ENCODE measurements at regions not wholly inside any gene's neighbourhood (a gene's known extent, or its start where the extent isn't known, plus 50 kb on each side); places are given as distances from the start of the nearest gene placed in this dataset.

GRCh38 chr12:131499864-131500190, 211.1 kb upstream of the SFSWAP start:
- Histone ChIP-seq H3K23ac (ENCODE audit: insufficient read length) (no peak overlapping the region), H2BK20ac (ENCODE audit: low read length) (no peak overlapping the region), H3K23me2 (ENCODE audit: low read depth, low read length) (no peaks in the 10 kb centered on the region), H3K27ac (ENCODE audit: low read depth, low read length) (no peak overlapping the region), H3K9ac (replicated peaks in 1 of 4; ENCODE audit: extremely low read depth in 1 of 4, low read depth in 3 of 4, low read length in 3 of 4) (no peak overlapping the region), H3K4me3 (ENCODE audit: extremely low read depth in 1 of 4, insufficient read depth in 2 of 4, low read depth in 3 of 4, low read length in 4 of 4) (no peak overlapping the region), H2AK5ac (ENCODE audit: low read depth, low read length) (no peak overlapping the region), H2BK12ac (ENCODE audit: low read depth, low read length) (no peak overlapping the region), H3K4ac (replicated peaks; ENCODE audit: insufficient read length, low read depth, low read length) (no peak overlapping the region), H3K56ac (replicated peaks; ENCODE audit: insufficient read length, low read depth, low read length) (no peak overlapping the region), H2AFZ (ENCODE audit: low read length) (no peak overlapping the region), H3K9me3 (ENCODE audit: insufficient read depth in 2 of 2, low read depth in 1 of 2, low read length in 1 of 2) (no peaks in the 10 kb centered on the region), H3K36me3 (ENCODE audit: control insufficient read depth in 2 of 4, insufficient read depth in 4 of 4, low read length in 3 of 4) (no peaks in the 10 kb centered on the region), H3K27me3 (replicated peaks in 1 of 4; ENCODE audit: control insufficient read depth in 3 of 4, extremely low read depth in 1 of 4, insufficient read depth in 3 of 4, low read length in 3 of 4) (no peaks in the 10 kb centered on the region), H4K8ac (ENCODE audit: extremely low read depth, insufficient read depth, low read length) (no peak overlapping the region), H2BK15ac (ENCODE audit: low read length) (no peak overlapping the region), H3K4me1 (replicated peaks in 1 of 4; ENCODE audit: control insufficient read depth in 3 of 4, insufficient read depth in 4 of 4, low read length in 3 of 4) (no peaks in the 10 kb centered on the region), H3K79me1 (ENCODE audit: low read depth, low read length) (no peaks in the 10 kb centered on the region), H3K14ac (ENCODE audit: insufficient read length) (no peak overlapping the region), H2BK5ac (ENCODE audit: low read depth, low read length) (no peak overlapping the region), H4K91ac (replicated peaks; ENCODE audit: insufficient read length, low read length) (no peak overlapping the region), H4K5ac (ENCODE audit: insufficient read length, low read depth, low read length) (no peak overlapping the region), H3K18ac (ENCODE audit: extremely low read depth, low read length) (no peak overlapping the region), H2BK120ac (replicated peaks; ENCODE audit: low read depth, low read length) (no peak overlapping the region), H3K4me2 (ENCODE audit: insufficient read depth in 1 of 2, low read depth in 2 of 2, low read length in 2 of 2) (no peak overlapping the region), H3K79me2 (ENCODE audit: control insufficient read depth in 1 of 2, insufficient read depth in 2 of 2, low read length in 2 of 2) (no peaks in the 10 kb centered on the region), H4K20me1 (replicated peaks in 1 of 2; ENCODE audit: control insufficient read depth in 1 of 2, insufficient read depth in 2 of 2, low read length in 2 of 2) (no peaks in the 10 kb centered on the region)
- DNase-seq (ENCODE audit: low read depth in 1 of 2, low spot score in 2 of 2), result no peak
- no peak for TF ChIP-seq FOSL1 (IDR thresholded peaks at IDR 0.05; ENCODE audit: insufficient read depth, low read depth, low read length)
- no peak for TF ChIP-seq ATF2 (IDR thresholded peaks at IDR 0.05; ENCODE audit: low read length)
- TF ChIP-seq SIRT6 (IDR thresholded peaks at IDR 0.05; ENCODE audit: low read length), result no peak
- no peak for TF ChIP-seq SP4 (IDR thresholded peaks at IDR 0.05; ENCODE audit: low read length)
- no peak for TF ChIP-seq JUN (IDR thresholded peaks at IDR 0.05; ENCODE audit: low read depth, low read length)
- TF ChIP-seq MAFK (IDR thresholded peaks at IDR 0.05; ENCODE audit: low read depth, low read length), result no peak
- TF ChIP-seq SP2 (IDR thresholded peaks at IDR 0.05; ENCODE audit: low read length), result no peak
- TF ChIP-seq NRF1 (IDR thresholded peaks at IDR 0.05; ENCODE audit: low read depth, low read length), result no peak
- TF ChIP-seq CBX8 (IDR thresholded peaks at IDR 0.05; ENCODE audit: borderline replicate concordance, low read depth, low read length), result no peak
- TF ChIP-seq BCL11A (IDR thresholded peaks at IDR 0.05; ENCODE audit: low read depth in 2 of 2, low read length in 2 of 2), result no peak
- no peak for FAIRE-seq
- 64% methylated on average over 1 of the region's 1 CpG; no CpG with 5 or more reads in 1 of the 2 experiments for WGBS, 2 experiments (ENCODE audit: extremely low coverage in 1 of 2, insufficient coverage in 1 of 2, insufficient read length in 1 of 2, insufficient replicate concordance in 2 of 2, low coverage in 1 of 2, low lambda C conversion rate in 2 of 2, missing lambda C conversion rate in 1 of 2)
- POLR2A ChIA-PET (ENCODE audit: partially characterized antibody), result no interaction called here
- CTCF ChIA-PET (ENCODE audit: partially characterized antibody), result interaction anchor here (0.8 to 1.2 kb wide), 2 partner anchors 45 to 74 kb away, joined by 3 read pairs; no protein-coding TSS in a partner anchor

Measured in H1 (cell line).